ENCODE measurements at regions not wholly inside any gene's neighbourhood (a gene's known extent, or its start where the extent isn't known, plus 50 kb on each side); places are given as distances from the start of the nearest gene placed in this dataset.
"Not testable (repeated sequence)": the region's sequence is repeated elsewhere in the genome, so short reads cannot be mapped to it uniquely, and the experiment has no call there.

GRCh38 chr5:42949348-42950115, 90.6 kb downstream of the ANXA2R start:
- DNase-seq (ENCODE audit: low spot score): no peak

GRCh38 chr5:42948961-42949347, 91.2 kb downstream of the ANXA2R start:
- DNase-seq (ENCODE audit: low spot score): no peak

DNA sequence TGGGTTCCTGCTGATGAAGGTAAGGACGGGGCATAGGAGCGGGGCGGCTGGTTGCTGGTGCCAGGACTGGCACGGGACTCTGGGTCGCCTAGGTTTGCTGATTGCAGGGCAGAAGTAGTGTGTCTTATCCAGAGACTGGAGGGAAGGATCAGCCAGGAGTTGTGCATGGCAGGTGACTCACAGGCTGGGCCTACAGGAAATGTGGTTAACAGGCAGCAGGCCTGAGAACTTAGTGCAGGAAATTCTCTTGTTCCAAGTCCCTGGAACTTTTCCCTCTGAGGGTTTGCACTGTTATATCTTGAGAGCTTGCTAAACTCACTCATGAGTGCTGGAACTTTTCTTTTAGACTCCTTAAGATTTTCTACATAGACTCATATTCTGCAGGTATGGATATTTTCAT, 95.1 kb downstream of the ANXA2R start:
- DNase-seq (ENCODE audit: low spot score): no peak

- no peak for DNase-seq (ENCODE audit: low spot score)
These were observed 96.0 kb downstream of the ANXA2R start for GRCh38 chr5:42943931-42944631.

GRCh38 chr5:42940853-42941252, 99.3 kb downstream of the ANXA2R start:
- no peak for DNase-seq (ENCODE audit: low spot score)

DNA sequence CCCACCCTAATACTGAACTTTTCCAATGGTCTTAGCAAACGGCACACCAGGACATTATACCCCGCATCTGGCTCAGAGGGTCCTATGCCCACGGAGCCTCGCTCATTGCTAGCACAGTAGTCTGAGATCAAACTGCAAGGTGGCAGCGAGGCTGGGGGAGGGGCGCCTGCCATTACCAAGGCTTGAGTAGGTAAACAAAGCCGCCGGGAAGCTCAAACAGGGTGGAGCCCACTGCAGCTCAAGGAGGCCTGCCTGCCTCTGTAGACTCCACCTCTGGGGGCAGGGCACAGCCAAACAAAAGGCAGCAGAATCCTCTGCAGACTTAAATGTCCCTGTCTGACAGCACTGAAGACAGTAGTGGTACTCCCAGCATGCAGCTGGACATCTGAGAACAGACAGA, 108.1 kb downstream of the ANXA2R start:
- not testable (repeated sequence) for DNase-seq (ENCODE audit: low spot score)

DNA sequence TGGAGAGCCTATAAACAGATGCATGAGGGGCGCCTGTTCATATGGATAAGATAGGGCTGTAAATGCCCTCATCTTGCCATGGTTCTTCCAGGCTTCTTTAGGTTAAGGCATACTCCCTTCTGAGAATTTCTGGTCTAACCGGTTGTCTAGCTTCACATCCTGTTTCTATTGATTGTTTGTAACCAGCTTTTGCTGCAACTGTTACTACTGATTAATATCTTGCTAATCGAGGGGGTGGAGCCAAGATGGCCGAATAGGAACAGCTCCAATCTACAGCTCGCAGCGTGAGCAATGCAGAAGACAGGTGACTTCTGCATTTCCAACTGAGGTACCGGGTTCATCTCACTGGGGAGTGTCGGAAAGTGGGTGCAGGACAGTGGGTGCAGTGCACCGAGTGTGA, 108.7 kb downstream of the ANXA2R start:
- DNase-seq (ENCODE audit: low spot score): not testable (repeated sequence)

DNA sequence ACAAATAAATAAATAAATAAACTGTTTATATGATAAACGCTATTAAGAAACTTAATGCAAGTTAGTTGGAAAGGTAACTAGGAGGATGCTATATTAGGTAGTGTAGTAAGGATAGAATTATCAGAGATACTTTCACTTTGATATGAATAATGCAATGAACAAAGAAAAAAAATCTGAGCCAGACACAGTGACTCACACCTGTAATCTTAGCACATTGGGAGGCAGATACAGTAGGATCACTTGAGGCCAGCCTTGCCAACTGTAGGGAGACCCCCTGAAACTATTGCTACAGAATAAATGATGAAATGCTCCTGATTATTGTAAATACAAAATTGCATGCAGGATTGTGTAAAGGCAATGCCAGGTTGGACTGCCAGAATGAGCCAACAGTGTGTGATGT, 109.2 kb downstream of the ANXA2R start:
- no peak for DNase-seq (ENCODE audit: low spot score)

DNA sequence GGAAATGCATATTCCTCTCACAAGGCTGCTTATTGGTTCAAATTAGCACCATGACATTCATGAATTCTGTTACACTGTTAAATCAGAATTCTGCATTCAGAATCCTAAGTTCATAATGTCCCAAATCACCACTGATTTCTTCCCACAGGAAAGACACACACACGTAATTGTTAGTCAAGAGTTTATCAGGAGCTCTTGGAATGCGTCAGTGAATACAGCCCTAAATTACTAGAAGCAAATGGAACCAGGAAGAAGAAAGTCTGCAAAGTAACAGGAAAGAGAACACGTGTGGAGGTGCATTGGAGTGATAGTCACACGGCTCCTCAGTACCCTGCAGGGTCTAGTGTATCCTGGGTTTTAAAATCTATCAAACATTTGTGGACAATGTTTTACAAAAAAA, 110.2 kb downstream of the ANXA2R start:
- no peak for DNase-seq (ENCODE audit: low spot score)

- DNase-seq (ENCODE audit: low spot score): no peak
These were observed 112.4 kb downstream of the ANXA2R start for GRCh38 chr5:42927730-42928129.

DNA sequence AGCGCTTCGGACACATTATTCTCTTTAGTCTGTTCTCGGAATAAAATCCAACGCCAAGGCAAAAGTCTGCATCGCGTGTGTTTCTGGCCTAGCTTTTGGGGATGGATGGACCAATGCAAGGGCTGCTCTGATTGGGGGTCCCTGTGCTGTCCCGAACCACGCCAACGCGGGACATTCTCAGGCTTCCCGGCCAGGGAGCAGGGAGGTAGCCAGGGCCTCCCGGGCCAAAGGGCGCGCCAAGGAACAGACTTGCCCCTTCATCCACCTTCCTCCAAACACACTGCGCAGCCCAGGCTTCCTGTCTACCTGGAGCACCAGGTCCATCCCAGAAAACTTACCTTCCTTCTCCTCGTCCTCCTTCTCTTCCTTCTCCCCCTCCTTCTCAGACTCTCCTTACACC, 113.0 kb upstream of the SELENOP start:
- no peak for DNase-seq (ENCODE audit: low spot score)

DNA sequence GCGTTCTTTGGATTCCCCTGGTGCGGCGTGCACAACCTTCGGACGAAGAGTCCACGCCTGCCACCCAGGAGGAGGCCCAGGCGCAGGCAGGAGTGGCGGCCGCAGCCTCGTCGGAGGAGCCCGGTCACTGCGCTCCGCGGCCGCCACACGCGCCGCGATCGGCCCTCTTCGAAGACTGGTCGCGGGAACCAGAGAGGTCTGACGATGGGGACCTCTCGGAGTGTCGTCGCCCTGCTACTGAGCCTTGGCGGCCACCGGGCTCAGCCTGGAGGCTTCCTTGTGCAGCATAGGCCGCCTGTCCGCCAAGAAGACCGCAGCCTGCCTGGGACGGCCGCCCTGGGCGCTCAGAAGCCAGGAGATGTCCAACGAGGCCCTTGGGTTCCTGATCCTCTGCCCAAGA, 112.5 kb upstream of the SELENOP start:
- DNase-seq (ENCODE audit: low spot score): no peak

- no peak for DNase-seq (ENCODE audit: low spot score)
These were observed 112.0 kb upstream of the SELENOP start for GRCh38 chr5:42923710-42924109.

- no peak for DNase-seq (ENCODE audit: low spot score)
These were observed 107.9 kb upstream of the SELENOP start for GRCh38 chr5:42919600-42919999.

GRCh38 chr5:42915306-42915866, 103.7 kb upstream of the SELENOP start:
- DNase-seq (ENCODE audit: low spot score): no peak

- peak; percentile 52 for DNase-seq (ENCODE audit: low spot score)
These were observed 100.6 kb upstream of the SELENOP start for GRCh38 chr5:42912184-42912798.

- DNase-seq (ENCODE audit: low spot score): peak; percentile 80
These were observed 97.1 kb upstream of the SELENOP start for GRCh38 chr5:42908509-42909488.

DNA sequence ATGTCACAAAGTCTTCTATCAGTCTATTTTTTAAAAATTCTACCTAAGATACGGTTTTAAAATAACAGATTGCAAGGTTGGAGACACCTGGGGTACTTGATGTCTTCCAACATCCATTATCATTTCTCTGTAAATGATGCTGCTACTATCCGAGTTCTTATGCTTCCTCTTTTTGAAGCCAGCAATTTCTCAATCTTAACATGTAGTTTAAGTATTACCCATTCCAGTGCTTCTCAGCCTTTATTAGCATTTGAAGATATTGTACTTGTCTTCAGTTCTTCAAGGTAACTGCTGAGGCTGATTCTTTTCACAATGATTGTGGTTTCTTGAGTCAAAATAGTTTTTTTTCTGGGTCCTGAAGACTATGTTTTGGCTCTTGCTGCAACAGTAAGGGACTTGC, 96.4 kb upstream of the SELENOP start:
- DNase-seq (ENCODE audit: low spot score): no peak

- DNase-seq (ENCODE audit: low spot score): no peak
These were observed 94.1 kb upstream of the SELENOP start for GRCh38 chr5:42905827-42906226.

DNA sequence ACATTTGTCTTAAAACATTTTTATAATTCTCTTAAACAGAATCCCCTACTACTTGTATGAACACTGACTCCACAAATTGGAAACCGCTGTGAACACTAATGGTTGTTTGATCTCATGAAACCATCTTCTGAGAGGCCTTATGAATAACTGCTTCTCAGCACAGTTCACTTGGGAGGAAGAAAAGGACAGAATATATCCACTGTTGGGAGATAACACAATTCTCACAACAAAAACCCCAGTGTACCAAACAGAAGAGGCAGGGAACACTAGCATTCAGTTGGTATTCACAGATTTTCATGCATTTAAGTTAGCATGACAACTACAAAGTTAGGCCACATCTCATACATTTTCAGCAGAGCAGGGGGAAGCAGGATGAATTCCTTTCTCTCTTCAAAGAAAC, 89.0 kb upstream of the SELENOP start:
- DNase-seq (ENCODE audit: low spot score): no peak

DNA sequence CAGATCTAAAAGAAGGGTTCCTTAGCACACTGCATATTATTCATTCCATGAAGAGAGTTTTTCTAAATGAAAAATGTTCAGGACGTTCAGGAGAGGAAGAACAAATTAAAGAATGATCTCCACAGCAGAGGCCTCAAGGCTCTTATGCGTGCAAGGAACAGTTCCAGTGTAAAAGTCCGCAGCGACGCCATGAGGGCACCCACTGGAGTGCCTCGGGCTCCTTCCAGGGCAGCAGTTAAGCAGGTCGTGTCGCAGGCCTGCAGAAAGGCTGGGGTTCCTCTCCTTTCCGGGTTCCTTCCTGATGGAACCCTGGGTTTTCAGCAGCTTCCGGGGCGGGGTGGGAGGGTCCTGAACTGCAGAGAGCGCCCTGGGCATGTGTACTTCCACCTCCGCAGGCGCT, 87.1 kb upstream of the SELENOP start:
- DNase-seq (ENCODE audit: low spot score): no peak

- no peak for DNase-seq (ENCODE audit: low spot score)
These were observed 84.8 kb upstream of the SELENOP start for GRCh38 chr5:42896523-42896922.
